ENCODE measurements at regions not wholly inside any gene's neighbourhood (a gene's known extent, or its start where the extent isn't known, plus 50 kb on each side); places are given as distances from the start of the nearest gene placed in this dataset.

GRCh38 chr5:6989230-6989629, 276.0 kb downstream of the TENT4A start:
- Histone ChIP-seq H3K9me2 (replicated peaks; ENCODE audit: control insufficient read depth, low read length) (no peaks in the 10 kb centered on the region), H3K4me1 (ENCODE audit: control insufficient read depth, low read length) (no peaks in the 10 kb centered on the region), H3K79me2 (ENCODE audit: control insufficient read depth, low read length) (no peaks in the 10 kb centered on the region), H3F3A (ENCODE audit: control insufficient read depth, insufficient read depth) (no peaks in the 10 kb centered on the region), H4K20me1 (ENCODE audit: control insufficient read depth, insufficient read depth, low read depth, low read length) (no peaks in the 10 kb centered on the region), H3K4me3 (ENCODE audit: low read length) (no peak overlapping the region), H3K27me3 (ENCODE audit: control insufficient read depth, low read length) (no peaks in the 10 kb centered on the region), H3K4me2 (ENCODE audit: low read length) (no peak overlapping the region), H3K9me3 (ENCODE audit: control insufficient read depth, insufficient read depth, low read length) (no peaks in the 10 kb centered on the region), H3K36me3 (ENCODE audit: control insufficient read depth, low read length) (no peaks in the 10 kb centered on the region), H3K27ac (ENCODE audit: low read depth, low read length) (no peak overlapping the region)
- TF ChIP-seq CTCF (IDR thresholded peaks at IDR 0.05; ENCODE audit: low read depth, low read length, poor library complexity, severe bottlenecking) (no peak), EZH2phosphoT487 (IDR thresholded peaks at IDR 0.05; ENCODE audit: borderline replicate concordance, low read length) (no peak)

- no peaks in the 10 kb centered on the region for H3K9me2 ChIP-seq (replicated peaks; ENCODE audit: control insufficient read depth, low read length)
- H3K9me3 ChIP-seq (ENCODE audit: control insufficient read depth, insufficient read depth, low read length): no peaks in the 10 kb centered on the region
- no peak overlapping the region for H3K4me2 ChIP-seq (ENCODE audit: low read length)
- H3K4me1 ChIP-seq (ENCODE audit: control insufficient read depth, low read length): no peaks in the 10 kb centered on the region
- H3K27me3 ChIP-seq (ENCODE audit: control insufficient read depth, low read length): no peaks in the 10 kb centered on the region
- TF ChIP-seq CTCF (IDR thresholded peaks at IDR 0.05; ENCODE audit: low read depth, low read length, poor library complexity, severe bottlenecking): no peak
- TF ChIP-seq EZH2phosphoT487 (IDR thresholded peaks at IDR 0.05; ENCODE audit: borderline replicate concordance, low read length): no peak
- no peaks in the 10 kb centered on the region for H3K36me3 ChIP-seq (ENCODE audit: control insufficient read depth, low read length)
- no peaks in the 10 kb centered on the region for H3K79me2 ChIP-seq (ENCODE audit: control insufficient read depth, low read length)
- H4K20me1 ChIP-seq (ENCODE audit: control insufficient read depth, insufficient read depth, low read depth, low read length): no peaks in the 10 kb centered on the region
- H3K27ac ChIP-seq (ENCODE audit: low read depth, low read length): no peak overlapping the region
- no peak overlapping the region for H3K4me3 ChIP-seq (ENCODE audit: low read length)
- H3F3A ChIP-seq (ENCODE audit: control insufficient read depth, insufficient read depth): no peaks in the 10 kb centered on the region
Measured at GRCh38 chr5:6994097-6994496, 280.9 kb downstream of the TENT4A start.

- no peaks in the 10 kb centered on the region for H3K9me3 ChIP-seq (ENCODE audit: control insufficient read depth, insufficient read depth, low read length)
- H3K4me3 ChIP-seq (ENCODE audit: low read length): no peak overlapping the region
- no peaks in the 10 kb centered on the region for H3K27me3 ChIP-seq (ENCODE audit: control insufficient read depth, low read length)
- TF ChIP-seq CTCF (IDR thresholded peaks at IDR 0.05; ENCODE audit: low read depth, low read length, poor library complexity, severe bottlenecking): no peak
- no peak for TF ChIP-seq EZH2phosphoT487 (IDR thresholded peaks at IDR 0.05; ENCODE audit: borderline replicate concordance, low read length)
- H3K4me1 ChIP-seq (ENCODE audit: control insufficient read depth, low read length): no peaks in the 10 kb centered on the region
- H3F3A ChIP-seq (ENCODE audit: control insufficient read depth, insufficient read depth): no peaks in the 10 kb centered on the region
- no peak overlapping the region for H3K27ac ChIP-seq (ENCODE audit: low read depth, low read length)
- no peaks in the 10 kb centered on the region for H4K20me1 ChIP-seq (ENCODE audit: control insufficient read depth, insufficient read depth, low read depth, low read length)
- no peaks in the 10 kb centered on the region for H3K9me2 ChIP-seq (replicated peaks; ENCODE audit: control insufficient read depth, low read length)
- no peak overlapping the region for H3K4me2 ChIP-seq (ENCODE audit: low read length)
- no peaks in the 10 kb centered on the region for H3K36me3 ChIP-seq (ENCODE audit: control insufficient read depth, low read length)
- H3K79me2 ChIP-seq (ENCODE audit: control insufficient read depth, low read length): no peaks in the 10 kb centered on the region
Measured at GRCh38 chr5:6995115-6995514, 281.9 kb downstream of the TENT4A start.

GRCh38 chr5:7000310-7000709, 287.1 kb downstream of the TENT4A start:
- H3K4me3 ChIP-seq (ENCODE audit: low read length): no peak overlapping the region
- no peak overlapping the region for H3K4me2 ChIP-seq (ENCODE audit: low read length)
- H3K27ac ChIP-seq (ENCODE audit: low read depth, low read length): no peak overlapping the region
- H3K36me3 ChIP-seq (ENCODE audit: control insufficient read depth, low read length): no peaks in the 10 kb centered on the region
- no peaks in the 10 kb centered on the region for H3K4me1 ChIP-seq (ENCODE audit: control insufficient read depth, low read length)
- H3F3A ChIP-seq (ENCODE audit: control insufficient read depth, insufficient read depth): no peaks in the 10 kb centered on the region
- H3K27me3 ChIP-seq (ENCODE audit: control insufficient read depth, low read length): no peaks in the 10 kb centered on the region
- H4K20me1 ChIP-seq (ENCODE audit: control insufficient read depth, insufficient read depth, low read depth, low read length): no peaks in the 10 kb centered on the region
- H3K79me2 ChIP-seq (ENCODE audit: control insufficient read depth, low read length): no peaks in the 10 kb centered on the region
- H3K9me2 ChIP-seq (replicated peaks; ENCODE audit: control insufficient read depth, low read length): no peaks in the 10 kb centered on the region
- no peaks in the 10 kb centered on the region for H3K9me3 ChIP-seq (ENCODE audit: control insufficient read depth, insufficient read depth, low read length)
- no peak for TF ChIP-seq CTCF (IDR thresholded peaks at IDR 0.05; ENCODE audit: low read depth, low read length, poor library complexity, severe bottlenecking)
- TF ChIP-seq EZH2phosphoT487 (IDR thresholded peaks at IDR 0.05; ENCODE audit: borderline replicate concordance, low read length): no peak
